HepG2 (cell line): ENCODE measurements at regions not wholly inside any gene's neighbourhood (a gene's known extent, or its start where the extent isn't known, plus 50 kb on each side); places are given as distances from the start of the nearest gene placed in this dataset.

Experiments used
- NFAT5 ChIP-seq: sonication (generic); formaldehyde crosslinking; IDR thresholded peaks from 2 replicates; pipeline ENCODE4 v1.4.0; 2020; ENCODE audit warnings: missing genetic modification reagents
- SNAPC4 ChIP-seq: sonication (generic); formaldehyde crosslinking; IDR thresholded peaks from 2 replicates; pipeline ENCODE4 v1.4.0; 2020; ENCODE audit warnings: mild to moderate bottlenecking, missing genetic modification reagents
- SP140L ChIP-seq: sonication (generic); formaldehyde crosslinking; IDR thresholded peaks from 2 replicates; pipeline ENCODE4 v1.4.0; 2020; ENCODE audit warnings: missing genetic modification reagents, borderline replicate concordance
- ZNF543 ChIP-seq: sonication (generic); formaldehyde crosslinking; IDR thresholded peaks from 2 replicates; pipeline ENCODE4 v1.4.0; 2020; ENCODE audit warnings: mild to moderate bottlenecking, missing genetic modification reagents
- ZNF781 ChIP-seq: sonication (generic); formaldehyde crosslinking; IDR thresholded peaks from 2 replicates; pipeline ENCODE4 v1.5.1; 2020; ENCODE audit warnings: borderline replicate concordance, mild to moderate bottlenecking, missing genetic modification reagents; ENCODE audit errors: not compliant biosample characterization
- TF ChIP-seq, protein P1 (sequence below): sonication (generic); formaldehyde crosslinking; IDR thresholded peaks from 2 replicates; pipeline ENCODE4 v1.4.0; 2020; ENCODE audit warnings: mild to moderate bottlenecking, missing genetic modification reagents

GRCh38 chr16:22677024-22677830, 136.7 kb upstream of the HS3ST2 start (continued):
- TF ChIP-seq SNAPC4 (no peak), ZNF781 (CRISPR knock-in tag) (peak; percentile 57), ZNF543 (CRISPR knock-in tag) (no peak), SP140L (CRISPR knock-in tag) (no peak), NFAT5 (CRISPR knock-in tag) (peak; percentile 30; the same call in 1 of the 2 replicates)
- TF ChIP-seq, protein P1, sequence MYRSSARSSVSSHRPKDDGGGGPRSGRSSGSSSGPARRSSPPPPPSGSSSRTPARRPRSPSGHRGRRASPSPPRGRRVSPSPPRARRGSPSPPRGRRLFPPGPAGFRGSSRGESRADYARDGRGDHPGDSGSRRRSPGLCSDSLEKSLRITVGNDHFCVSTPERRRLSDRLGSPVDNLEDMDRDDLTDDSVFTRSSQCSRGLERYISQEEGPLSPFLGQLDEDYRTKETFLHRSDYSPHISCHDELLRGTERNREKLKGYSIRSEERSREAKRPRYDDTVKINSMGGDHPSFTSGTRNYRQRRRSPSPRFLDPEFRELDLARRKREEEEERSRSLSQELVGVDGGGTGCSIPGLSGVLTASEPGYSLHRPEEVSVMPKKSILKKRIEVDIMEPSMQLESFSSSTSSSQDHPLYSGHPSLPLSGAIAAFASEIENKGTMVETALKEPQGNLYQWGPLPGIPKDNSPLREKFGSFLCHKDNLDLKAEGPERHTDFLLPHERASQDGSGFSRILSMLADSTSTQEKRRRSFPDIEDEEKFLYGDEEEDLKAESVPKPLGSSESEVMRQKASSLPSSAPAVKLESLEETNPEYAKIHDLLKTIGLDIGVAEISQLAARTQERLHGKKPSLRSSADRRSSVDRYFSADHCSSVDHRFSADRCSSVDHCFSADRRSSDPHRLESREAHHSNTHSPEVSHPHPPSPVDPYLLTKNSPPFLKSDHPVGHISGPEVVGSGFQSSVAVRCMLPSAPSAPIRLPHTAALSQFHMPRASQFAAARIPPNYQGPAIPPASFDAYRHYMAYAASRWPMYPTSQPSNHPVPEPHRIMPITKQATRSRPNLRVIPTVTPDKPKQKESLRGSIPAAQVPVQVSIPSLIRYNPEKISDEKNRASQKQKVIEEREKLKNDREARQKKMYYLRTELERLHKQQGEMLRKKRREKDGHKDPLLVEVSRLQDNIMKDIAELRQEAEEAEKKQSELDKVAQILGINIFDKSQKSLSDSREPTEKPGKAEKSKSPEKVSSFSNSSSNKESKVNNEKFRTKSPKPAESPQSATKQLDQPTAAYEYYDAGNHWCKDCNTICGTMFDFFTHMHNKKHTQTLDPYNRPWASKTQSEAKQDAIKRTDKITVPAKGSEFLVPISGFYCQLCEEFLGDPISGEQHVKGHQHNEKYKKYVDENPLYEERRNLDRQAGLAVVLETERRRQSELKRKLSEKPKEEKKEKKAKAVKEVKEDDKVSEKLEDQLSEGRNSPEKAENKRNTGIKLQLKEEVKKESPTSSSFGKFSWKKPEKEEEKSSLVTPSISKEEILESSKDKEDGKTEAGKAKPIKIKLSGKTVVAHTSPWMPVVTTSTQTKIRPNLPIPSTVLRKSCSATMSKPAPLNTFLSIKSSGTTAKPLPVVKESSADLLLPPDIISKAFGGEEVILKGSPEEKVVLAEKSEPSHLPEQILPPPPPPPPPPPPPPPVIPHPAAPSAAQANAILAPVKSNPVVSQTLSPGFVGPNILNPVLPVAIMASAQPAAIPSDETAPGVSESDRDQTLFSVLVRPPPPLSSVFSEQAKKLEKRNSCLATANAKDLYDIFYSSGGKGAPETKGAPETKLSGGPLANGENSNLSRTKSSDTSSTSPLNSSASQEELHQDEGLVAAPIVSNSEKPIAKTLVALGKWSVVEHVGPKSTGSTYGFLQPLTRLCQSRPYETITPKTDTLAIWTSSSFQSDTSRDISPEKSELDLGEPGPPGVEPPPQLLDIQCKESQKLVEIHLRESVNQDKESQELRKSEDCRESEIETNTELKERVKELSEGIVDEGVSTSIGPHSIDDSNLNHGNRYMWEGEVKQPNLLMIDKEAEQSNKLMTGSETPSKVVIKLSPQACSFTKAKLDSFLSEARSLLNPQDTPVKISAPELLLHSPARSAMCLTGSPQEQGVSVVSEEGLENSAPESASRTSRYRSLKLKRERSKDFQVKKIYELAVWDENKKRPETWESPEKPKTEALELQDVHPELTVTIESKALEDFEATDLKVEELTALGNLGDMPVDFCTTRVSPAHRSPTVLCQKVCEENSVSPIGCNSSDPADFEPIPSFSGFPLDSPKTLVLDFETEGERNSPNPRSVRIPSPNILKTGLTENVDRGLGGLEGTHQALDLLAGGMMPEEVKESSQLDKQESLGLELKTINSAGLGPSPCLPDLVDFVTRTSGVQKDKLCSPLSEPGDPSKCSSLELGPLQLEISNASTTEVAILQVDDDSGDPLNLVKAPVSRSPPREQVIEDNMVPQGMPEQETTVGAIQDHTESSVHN (CRISPR knock-in tag), result peak; percentile 52; the same call in 1 of the 2 replicates
